GM23248 (cell line): ENCODE measurements at regions not wholly inside any gene's neighbourhood (a gene's known extent, or its start where the extent isn't known, plus 50 kb on each side); places are given as distances from the start of the nearest gene placed in this dataset.

Source experiments
- EZH2 ChIP-seq: fragments of 200-600 bp; sonication (generic); IDR thresholded peaks from 2 replicates; pipeline ENCODE4 v1.6.1; 2018; ENCODE audit warnings: antibody characterized with exemption, mild to moderate bottlenecking; ENCODE audit not compliant: insufficient read depth, poor library complexity, severe bottlenecking
- EZH2phosphoT487 ChIP-seq: fragments of 200-600 bp; sonication (generic); IDR thresholded peaks from 2 replicates; pipeline ENCODE4 v1.6.1; 2018; ENCODE audit warnings: antibody characterized with exemption, moderate library complexity, mild to moderate bottlenecking, low read depth; ENCODE audit not compliant: insufficient read depth

DNA sequence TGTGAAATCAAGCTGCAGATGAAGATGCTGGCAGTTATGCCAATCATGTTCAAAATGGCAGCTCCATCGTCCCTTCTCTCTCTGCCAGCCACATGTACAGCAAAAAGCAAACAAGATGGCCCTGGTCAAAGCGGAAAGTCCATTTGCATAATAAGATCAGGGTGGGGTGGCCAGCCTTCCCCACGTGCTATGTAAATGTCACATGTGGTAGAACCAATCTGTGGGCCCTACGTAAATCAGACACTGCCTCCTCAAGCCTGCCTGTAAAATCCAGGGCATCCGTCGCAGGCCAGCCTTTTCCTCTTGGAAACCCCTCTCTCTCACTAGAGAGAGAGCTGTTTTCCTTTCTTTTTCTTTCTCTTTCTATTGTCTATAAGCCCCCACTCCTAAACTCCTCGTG lies 243.5 kb upstream of the KBTBD8 start:
- TF ChIP-seq EZH2 (no peak), EZH2phosphoT487 (no peak)
